Esophagus muscularis mucosa (tissue), 3 donors: ENCODE measurements at regions not wholly inside any gene's neighbourhood (a gene's known extent, or its start where the extent isn't known, plus 50 kb on each side); places are given as distances from the start of the nearest gene placed in this dataset.

Source experiments
- POLR2A ChIP-seq: fragments of 450-650 bp; IDR thresholded peaks from one replicate; pipeline ENCODE4 v1.6.1; 2017; ENCODE audit warnings: antibody characterized with exemption, moderate library complexity, mild to moderate bottlenecking, low read depth
- POLR2AphosphoS5 ChIP-seq, 2 donors: sonication (generic); formaldehyde crosslinking; IDR thresholded peaks; one replicate each; pipeline ENCODE4 v1.6.1; 2017; ENCODE audit warnings: antibody characterized with exemption in 2 of 2
- TF ChIP-seq, protein P1 (sequence below), 3 experiments: fragments of 200-600 bp in 2 of 3; fragments of 450-650 bp in 1 of 3; sonication (generic) in 2 of 3; IDR thresholded peaks; one replicate each; pipeline ENCODE4 v1.5.1; 2017 to 2019; ENCODE audit warnings: antibody characterized with exemption in 3 of 3, mild to moderate bottlenecking in 2 of 3, moderate library complexity in 1 of 3

DNA sequence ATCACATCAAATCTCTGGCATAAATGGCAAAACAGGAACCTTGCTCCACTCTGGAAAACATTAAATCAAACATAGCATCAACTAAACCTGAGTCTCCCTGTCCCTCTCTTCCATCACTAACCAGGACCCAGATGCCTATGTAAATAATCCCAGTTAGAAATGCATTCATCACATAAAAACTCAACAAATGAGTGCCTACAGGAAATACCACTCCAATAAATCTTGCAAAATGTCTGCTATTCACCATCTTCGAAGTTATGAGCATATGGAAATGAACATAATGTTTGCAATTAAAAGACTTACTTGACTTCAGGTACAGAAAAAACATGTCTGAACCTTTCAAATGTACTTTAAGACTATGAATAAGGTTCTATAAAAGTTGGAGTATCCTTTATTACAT is 425.0 kb downstream of the CDH11 start:
- TF ChIP-seq, protein P1, sequence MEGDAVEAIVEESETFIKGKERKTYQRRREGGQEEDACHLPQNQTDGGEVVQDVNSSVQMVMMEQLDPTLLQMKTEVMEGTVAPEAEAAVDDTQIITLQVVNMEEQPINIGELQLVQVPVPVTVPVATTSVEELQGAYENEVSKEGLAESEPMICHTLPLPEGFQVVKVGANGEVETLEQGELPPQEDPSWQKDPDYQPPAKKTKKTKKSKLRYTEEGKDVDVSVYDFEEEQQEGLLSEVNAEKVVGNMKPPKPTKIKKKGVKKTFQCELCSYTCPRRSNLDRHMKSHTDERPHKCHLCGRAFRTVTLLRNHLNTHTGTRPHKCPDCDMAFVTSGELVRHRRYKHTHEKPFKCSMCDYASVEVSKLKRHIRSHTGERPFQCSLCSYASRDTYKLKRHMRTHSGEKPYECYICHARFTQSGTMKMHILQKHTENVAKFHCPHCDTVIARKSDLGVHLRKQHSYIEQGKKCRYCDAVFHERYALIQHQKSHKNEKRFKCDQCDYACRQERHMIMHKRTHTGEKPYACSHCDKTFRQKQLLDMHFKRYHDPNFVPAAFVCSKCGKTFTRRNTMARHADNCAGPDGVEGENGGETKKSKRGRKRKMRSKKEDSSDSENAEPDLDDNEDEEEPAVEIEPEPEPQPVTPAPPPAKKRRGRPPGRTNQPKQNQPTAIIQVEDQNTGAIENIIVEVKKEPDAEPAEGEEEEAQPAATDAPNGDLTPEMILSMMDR (IDR thresholded peaks at IDR 0.05), result no peak
- TF ChIP-seq POLR2A (no peak), POLR2AphosphoS5 (IDR thresholded peaks at IDR 0.05) (no peak)
